ENCODE measurements at regions not wholly inside any gene's neighbourhood (a gene's known extent, or its start where the extent isn't known, plus 50 kb on each side); places are given as distances from the start of the nearest gene placed in this dataset.

DNA sequence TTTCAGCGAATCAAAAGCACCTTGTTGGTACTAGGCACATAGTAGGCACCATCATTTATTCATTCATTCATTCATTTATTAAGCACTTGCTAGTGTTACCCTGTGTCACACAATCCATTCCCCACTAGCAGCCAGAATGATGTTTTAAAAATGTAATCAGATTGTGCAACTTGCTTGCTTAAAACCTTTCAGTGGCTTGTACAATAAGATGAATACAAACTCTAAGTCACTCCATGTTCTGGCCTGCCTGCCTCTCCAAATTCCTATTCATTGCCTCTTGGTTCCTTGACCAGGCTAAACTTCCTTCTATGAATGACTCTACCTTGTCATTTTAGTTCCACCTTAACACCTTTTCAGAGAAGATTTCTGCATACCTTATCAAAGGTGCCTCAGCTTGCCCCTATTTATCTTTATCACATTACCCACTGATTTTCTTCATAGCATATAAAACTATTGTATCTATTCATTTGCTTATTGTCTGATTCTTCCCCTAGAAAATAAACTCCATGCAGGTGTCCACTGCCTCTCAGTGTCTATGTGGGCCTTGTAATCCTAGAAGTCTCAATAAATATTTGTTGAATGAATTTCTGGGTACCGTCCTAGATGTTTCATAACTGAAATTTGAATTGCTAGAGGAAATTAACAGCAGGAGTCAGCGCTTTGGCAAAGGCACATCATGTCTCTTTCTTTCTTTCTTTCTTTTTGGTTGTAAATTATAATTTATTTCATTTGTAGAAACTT, 169.5 kb downstream of the TMEM26 start:
- POLR2A ChIA-PET (ENCODE audit: unreplicated experiment), result no interaction called here
- H3K27ac ChIP-seq (ENCODE audit: insufficient read depth, low read length), result no peak overlapping the region
- ATAC-seq (ENCODE audit: low read depth), result peak; percentile 46

More for the DNA sequence above, 169.5 kb downstream of the TMEM26 start:
- Histone ChIP-seq H3K79me1 (ENCODE audit: low read depth in 1 of 2, low read length in 2 of 2) (no peaks in the 10 kb centered on the region), H2AFZ (replicated peaks; ENCODE audit: low read length, poor library complexity) (no peak overlapping the region), H3K4me3 (ENCODE audit: insufficient read depth, low read depth, low read length) (no peak overlapping the region), H3K27me3 (ENCODE audit: control insufficient read depth, insufficient read depth, low read length) (no peaks in the 10 kb centered on the region), H3K36me3 (ENCODE audit: control insufficient read depth, insufficient read depth, low read length) (no peaks in the 10 kb centered on the region), H3K4me2 (ENCODE audit: low read depth, low read length) (peak overlapping the region; percentile 42; the same call in 1 of the 2 replicates), H2AK5ac (ENCODE audit: low read depth, low read length) (no peak overlapping the region), H2BK15ac (ENCODE audit: low read depth, low read length) (no peak overlapping the region), H4K5ac (ENCODE audit: low read depth, low read length) (no peak overlapping the region), H2BK20ac (ENCODE audit: low read depth, low read length) (no peak overlapping the region), H3K9me3 (ENCODE audit: control insufficient read depth, insufficient read depth, low read length) (no peaks in the 10 kb centered on the region), H3K14ac (replicated peaks; ENCODE audit: low read depth, low read length) (no peak overlapping the region), H4K8ac (ENCODE audit: low read depth in 2 of 2, low read length in 2 of 2) (no peak overlapping the region), H3K18ac (ENCODE audit: low read depth, low read length) (no peak overlapping the region), H3K4ac (ENCODE audit: low read depth, low read length) (no peak overlapping the region), H2BK5ac (ENCODE audit: low read depth, low read length, poor library complexity, severe bottlenecking) (no peak overlapping the region), H3K56ac (ENCODE audit: extremely low read depth, insufficient read depth, low read length) (no peak overlapping the region), H3K4me1 (ENCODE audit: control insufficient read depth, insufficient read depth, low read length) (no peaks in the 10 kb centered on the region), H2AK9ac (replicated peaks; ENCODE audit: low read depth, low read length, poor library complexity) (no peak overlapping the region), H3K23ac (ENCODE audit: low read depth, low read length) (no peak overlapping the region), H3K9me1 (ENCODE audit: insufficient read depth, low read length) (no peaks in the 10 kb centered on the region), H3K9ac (ENCODE audit: low read depth, low read length) (no peak overlapping the region), H4K20me1 (ENCODE audit: insufficient read depth, low read length) (no peaks in the 10 kb centered on the region), H2BK120ac (ENCODE audit: low read depth, low read length) (no peak overlapping the region), H4K91ac (ENCODE audit: insufficient read depth, low read depth, low read length) (no peak overlapping the region)
- TF ChIP-seq CEBPB (IDR thresholded peaks at IDR 0.05; ENCODE audit: low read depth, low read length) (peak; percentile 70), RCOR1 (IDR thresholded peaks at IDR 0.05; ENCODE audit: insufficient replicate concordance, low read length) (no peak)
- dilution Hi-C loops (cut with HindIII; ENCODE audit: low sequenced_read_pairs, unreplicated experiment), result no loop called here
- intact Hi-C loops (cut with micrococcal nuclease), result loop anchor here (1.0 to 2.0 kb wide), 4 partner anchors 143 to 467 kb away; no protein-coding TSS in a partner anchor
- no CpG with 5 or more reads among the region's 3 CpGs for WGBS, 2 experiments (ENCODE audit: extremely low coverage in 2 of 2, insufficient read length in 1 of 2)
- no TSS peak for BruUV-seq (replicated peaks)
- DNase-seq, result no peak
- CTCF ChIA-PET, result interaction anchor here (0.5 to 1.0 kb wide), 3 partner anchors 51 to 319 kb away, joined by 3 to 4 read pairs (median 3); no protein-coding TSS in a partner anchor
- in situ Hi-C loops (cut with MboI; ENCODE audit: low sequenced_read_pairs), result loop anchor here (10.0 kb wide), 3 partner anchors 319 to 469 kb away; no protein-coding TSS in a partner anchor
